Stimulated activated CD4-positive, alpha-beta T cell treated with anti-CD3 and anti-CD28 coated beads, Interleukin-12 subunit alpha, Interleukin-12 subunit beta, amount 100 ng/mL, for 24 hours (primary cell): ENCODE measurements at regions not wholly inside any gene's neighbourhood (a gene's known extent, or its start where the extent isn't known, plus 50 kb on each side); places are given as distances from the start of the nearest gene placed in this dataset.
A peak's percentile ranks its signal among the peaks of the same experiment; 100 is the strongest.
"Not testable (repeated sequence)": the region's sequence is repeated elsewhere in the genome, so short reads cannot be mapped to it uniquely, and the experiment has no call there.

ENCODE experiments used
- DNase-seq, 2 experiments: peaks; one replicate each; pipeline ENCODE4 v3.0.0-alpha.2; 2020; ENCODE audit warnings: low read depth in 2 of 2

DNA sequence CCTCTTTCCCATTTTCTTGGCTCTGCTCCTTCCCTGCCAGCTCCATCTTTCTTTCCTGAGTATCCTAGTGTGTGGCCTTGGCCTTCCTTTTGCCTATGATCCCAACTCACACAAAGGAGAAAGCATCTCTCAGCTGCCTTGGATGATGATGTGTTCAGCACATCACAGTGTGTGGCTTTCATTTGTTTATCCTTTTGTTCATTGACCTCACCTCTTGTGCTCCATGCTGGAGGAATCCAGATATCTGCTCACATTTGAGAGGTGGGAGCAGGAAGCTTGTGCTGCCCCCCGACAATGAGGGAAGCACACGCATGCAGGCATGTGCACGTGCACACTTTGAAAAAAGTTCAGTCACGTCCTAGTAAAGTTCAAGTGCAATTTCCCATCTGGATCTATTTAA, 131.0 kb downstream of the SMIM20 start:
- no peak for DNase-seq

DNA sequence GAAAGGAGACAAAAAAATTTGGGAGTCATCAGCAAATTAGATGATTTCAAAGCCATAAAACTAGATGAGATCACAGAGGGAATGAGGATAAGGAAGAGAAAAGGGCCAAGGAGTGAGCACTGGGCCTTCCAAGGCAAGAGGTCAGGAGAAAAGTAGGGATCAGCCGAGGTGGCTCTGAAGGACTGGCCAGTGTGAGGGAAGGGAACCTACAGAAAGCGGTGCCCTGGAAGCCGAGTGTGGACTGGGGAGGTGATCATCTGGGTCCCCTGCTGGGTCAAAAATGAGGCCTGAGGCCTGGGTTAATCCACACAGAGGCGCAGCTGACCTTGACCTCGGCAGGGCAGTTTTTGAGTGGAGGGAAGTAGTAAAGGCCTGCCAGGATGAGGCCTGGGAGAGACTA, 133.8 kb downstream of the SMIM20 start:
- no peak for DNase-seq

DNA sequence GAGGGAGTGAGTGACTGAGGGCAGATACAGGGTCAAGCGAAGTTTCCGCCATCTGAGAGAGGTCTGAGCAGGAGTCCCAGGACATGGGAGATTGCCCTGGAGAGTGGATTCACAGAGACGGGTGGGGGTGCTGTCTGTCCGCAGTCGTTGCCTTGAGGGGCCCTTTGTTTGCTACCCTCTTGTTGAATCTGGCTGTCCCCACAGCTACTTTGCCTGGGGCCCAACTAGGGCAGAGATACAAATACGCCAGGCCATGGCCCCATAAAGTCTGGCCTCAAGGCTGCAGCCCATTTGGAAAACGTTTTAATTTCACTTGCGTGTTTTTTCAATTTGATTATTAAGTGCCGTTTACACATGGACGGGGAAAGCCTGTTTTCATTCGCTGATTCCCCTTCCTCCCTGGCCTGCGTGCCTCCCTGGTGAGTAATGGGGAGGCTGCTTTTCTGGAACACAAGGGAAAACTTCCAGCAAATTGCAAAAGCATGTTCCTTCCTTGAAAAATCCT, 134.4 kb downstream of the SMIM20 start:
- no peak for DNase-seq

DNA sequence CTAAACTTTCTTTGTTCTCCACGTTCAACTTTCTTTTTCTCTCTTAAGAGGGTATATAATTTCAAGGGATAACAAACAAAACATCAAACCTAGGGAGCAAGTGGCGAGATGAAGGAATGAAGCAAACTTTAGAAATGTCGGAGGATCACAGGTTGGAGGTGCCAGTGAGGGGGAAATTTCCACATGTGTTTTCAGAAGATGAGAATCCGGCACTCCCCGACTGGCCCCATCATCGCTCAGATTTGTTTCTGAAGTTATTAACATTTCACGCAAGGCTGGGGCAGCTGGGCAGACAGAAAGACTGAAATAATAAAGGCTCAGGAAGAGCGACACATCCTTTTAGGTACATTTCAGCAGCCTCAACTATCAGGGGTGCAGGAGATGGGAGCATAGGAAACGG, 134.9 kb downstream of the SMIM20 start:
- DNase-seq: no peak

DNA sequence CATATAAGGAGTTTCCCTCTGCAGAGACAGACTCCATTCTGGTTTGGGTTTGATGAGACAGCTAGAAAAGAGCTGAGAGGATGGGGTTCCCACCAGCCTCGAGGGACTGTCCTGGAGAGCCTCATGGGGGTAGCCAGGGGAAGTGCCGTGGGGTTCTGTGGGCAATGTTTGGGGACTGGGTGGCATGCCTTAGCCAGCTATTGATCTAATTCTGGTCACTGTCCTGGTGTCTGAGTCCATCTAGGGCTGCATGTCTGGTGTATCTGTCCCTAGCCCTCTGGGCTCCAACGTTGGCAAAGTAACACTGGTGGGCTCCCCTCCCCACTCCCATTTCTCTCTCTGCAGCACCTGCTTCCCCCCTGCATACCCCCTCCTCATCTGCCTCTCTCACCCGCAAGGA, 135.4 kb downstream of the SMIM20 start:
- no peak for DNase-seq

DNA sequence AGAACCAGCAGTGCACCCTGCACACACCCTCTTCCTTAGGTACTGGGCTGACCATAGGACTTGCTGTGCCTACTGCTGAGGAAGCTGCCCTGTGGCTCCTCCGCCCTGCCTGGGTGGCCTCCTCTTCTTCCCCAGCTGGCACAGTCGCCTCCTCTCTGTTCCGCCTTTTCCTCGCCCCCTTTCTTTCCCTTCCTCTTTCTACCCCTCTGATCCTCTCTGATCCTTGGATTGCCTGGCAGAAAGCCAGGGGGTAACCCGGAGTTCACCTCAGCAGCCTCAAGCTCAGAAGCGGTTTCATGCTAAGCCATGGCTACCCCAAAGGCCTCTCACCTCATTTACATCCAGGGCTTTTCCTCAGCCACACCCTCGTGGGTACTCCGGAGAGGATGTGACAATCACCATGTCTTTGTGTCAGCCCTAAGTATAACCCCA, 136.2 kb downstream of the SMIM20 start:
- DNase-seq: no peak

DNA sequence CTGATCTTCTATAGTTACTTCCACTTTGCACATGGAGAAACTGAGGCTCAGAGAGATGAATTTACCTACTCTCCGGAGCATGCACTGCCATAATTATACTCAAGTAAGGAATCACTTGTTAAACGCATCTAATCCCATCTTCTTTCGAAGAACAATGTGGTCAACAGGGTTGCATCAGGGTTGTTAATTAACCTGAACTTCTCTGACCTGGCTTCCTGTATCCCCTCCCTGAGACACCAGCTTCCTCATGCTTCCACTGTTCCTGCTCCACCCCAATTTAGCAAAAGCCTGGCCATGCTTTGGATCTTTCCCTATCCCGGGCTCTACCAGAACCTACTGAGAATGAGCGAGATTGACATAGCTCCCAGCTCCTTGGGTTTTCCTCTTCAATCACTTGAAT, 136.7 kb downstream of the SMIM20 start:
- DNase-seq: no peak

DNA sequence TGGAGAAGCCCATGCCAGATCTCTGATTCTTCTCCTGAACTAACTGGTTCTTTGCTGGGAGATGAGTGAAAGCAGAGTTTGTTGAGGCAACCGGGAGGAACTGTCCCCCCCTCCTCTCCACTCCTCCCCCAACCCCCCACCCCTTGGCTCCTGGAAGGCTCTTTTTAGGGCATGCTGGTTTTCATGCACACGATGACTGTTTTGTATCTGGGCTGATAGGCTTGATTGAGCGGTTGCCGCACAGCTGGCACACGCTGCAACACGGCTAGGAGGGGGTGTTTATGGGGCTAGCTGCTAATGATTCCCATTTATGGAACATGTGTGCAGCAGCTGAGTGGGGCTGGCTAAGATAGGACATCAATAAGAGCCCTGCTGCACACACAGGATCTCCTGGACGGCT, 137.2 kb downstream of the SMIM20 start:
- DNase-seq: no peak

DNA sequence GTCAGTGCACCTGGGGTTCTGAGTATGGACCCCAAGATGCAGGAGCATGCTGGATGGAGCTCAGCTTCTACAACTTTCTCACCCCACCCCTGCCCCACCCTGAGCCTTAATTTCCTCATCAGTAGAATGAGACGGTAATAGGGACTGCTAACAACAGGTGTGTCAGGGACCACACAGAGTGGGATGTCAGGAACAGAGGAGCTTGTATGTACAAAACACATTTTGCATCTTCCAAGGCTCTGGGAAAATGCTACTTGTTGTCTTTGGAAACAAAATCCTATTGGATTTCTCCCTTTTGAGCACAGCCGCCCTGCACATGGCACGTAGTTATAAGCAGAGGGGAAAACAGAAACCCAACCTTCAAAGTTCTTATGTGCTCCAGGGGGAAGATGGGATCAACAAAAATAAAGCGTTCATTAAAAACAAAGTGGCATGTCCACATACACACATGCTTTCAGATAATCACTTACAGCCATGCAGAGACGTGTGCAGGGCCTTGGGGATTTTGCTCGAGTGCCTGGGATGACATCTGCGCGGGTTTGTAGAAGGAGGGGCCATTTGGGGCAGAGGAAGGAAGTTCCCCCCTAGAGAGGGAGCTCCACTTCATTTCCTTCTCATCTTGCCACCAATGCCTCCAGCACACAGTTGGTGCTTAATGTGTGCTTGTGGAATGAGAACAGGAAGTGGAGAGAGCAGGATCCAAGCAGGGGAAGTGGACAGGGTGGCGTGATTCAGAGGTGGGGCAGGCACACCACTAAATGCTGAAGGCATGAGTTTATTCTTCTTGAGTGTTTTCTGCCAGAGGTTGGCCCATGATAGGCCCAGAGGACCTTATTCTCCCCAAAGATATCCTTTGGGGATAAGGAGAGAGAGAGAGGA, 138.9 kb downstream of the SMIM20 start:
- DNase-seq: no peak

DNA sequence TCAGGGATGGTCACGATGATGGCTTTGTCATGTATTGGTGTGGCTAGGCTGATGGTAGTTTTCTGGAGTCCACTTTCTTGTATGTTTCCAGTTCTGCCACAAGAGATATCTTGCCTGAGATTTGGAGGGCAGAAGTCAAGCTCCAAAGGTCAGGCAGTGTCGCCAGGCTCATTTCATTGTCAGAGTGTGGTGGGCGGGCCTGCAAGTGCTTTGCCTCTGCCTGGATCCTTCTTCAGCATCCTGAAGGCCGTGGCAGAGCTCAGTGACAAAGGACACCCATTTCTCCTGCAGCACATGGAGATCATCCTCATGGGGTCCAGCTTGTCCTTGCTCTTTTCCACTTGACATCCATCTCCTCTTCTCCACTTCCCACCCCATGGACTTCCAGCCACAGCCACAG, 139.7 kb downstream of the SMIM20 start:
- no peak for DNase-seq

DNA sequence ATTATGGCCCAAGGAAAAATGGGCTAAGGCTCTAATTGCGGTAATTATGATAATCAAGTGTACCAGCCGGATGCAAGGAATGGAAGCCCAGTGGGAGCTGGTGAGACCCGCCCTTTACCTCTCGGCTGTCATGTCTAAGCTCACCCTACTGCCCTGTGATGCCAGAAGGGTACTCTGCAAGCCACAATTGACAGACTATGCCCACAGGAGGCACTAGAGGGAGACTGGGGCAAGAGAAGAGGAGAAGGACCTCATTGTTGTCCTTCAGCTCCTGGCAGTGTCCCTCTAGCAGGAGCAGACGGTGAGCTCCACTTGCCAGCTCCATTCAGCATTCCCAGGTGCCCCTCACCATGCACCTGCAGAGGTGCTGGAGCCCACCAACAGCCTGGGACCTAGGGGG, 141.8 kb downstream of the SMIM20 start:
- DNase-seq: no peak

DNA sequence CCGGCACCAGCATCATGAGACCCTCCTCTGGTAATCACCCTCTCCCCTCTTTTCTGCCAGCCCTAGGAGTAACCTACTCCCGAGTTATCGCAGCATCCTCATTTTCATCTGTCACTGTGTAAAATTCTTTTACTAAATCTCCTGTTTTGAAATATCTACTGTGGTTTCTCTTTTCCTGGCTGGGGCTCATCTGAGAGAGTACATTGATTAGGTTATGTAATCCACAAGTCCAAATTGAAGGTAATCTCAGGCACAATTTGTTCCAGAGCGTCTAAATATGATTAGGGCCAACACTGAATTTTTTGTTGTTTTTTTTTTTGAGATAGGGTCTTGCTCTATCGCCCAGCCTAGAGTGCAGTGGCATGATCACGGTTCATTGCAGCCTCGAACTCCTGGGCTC, 142.4 kb downstream of the SMIM20 start:
- no peak for DNase-seq

DNA sequence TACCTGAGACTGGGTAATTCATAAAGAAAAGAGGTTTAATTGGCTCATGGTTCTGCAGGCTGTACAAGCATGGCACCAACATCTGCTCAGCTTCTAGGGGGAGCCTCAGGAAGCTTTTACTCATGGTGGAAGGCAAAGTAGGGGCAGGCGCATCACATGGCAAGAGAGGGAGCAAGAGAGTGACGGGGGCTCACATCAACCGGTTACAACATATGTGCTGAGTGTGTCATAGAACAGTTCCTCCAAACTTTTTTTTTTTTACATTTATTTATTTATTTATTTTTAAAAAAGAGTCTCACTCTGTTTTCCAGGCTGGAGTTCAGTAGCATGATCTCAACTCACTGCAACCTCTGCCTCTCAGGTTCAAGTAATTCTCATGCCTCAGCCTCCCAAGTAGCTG, 143.8 kb downstream of the SMIM20 start:
- not testable (repeated sequence) for DNase-seq

DNA sequence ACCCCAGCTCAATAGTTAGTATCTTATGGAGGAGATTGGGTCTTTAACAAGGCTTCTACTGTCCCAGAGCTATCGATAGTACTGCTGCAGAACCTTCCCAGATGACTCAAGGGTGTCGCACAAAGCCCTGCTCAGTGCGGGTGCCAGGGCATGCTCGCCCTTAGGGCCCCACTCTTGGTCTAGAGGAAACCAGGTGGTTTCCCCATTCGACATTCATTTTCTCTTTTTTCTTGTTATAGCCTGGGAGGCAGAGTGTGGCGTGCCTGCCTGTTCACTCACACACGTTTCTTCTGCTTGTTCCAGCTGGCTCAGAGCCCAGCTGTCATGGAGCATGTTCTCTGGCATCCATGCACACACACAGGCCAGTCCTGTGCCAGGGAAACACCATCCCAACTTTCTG, 144.5 kb downstream of the SMIM20 start:
- peak in 1 of 2 experiments; percentile 34 for DNase-seq

DNA sequence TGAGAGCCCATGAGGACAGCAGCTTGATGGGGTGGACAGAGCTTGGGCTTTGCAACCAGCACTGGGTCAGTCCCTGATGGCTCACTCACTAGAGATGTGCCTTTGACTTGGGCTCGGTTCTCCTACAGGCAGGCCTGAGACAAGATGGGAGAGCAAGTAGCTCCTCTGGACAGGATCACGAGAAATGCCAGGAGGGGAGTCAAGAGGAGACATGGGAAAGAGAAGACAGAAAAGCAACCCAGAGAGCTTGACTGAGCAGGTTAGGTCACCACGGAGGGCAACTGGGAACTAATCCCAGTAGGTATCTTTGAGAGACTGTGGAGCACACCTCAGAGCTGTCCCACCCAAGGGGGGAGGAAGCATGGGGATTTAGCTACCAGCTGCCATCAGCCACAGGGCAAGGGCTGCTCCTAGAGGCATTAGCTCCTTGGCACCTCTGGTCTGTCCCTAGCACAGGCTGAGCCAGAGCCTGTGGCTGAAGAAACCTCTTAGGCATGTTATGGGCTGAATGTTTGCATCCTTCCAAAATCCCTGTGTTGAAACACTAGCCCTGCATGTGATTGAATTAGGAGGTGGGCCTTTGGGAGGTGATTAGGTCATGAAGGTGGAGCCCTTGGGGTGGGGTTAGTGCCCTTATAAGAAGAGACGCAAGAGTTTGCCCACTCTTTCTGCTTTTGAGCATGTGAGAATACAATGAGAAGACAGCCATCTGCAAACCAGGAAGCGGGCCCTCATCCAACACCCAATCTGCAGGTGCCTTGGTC, 145.6 kb downstream of the SMIM20 start:
- no peak for DNase-seq

DNA sequence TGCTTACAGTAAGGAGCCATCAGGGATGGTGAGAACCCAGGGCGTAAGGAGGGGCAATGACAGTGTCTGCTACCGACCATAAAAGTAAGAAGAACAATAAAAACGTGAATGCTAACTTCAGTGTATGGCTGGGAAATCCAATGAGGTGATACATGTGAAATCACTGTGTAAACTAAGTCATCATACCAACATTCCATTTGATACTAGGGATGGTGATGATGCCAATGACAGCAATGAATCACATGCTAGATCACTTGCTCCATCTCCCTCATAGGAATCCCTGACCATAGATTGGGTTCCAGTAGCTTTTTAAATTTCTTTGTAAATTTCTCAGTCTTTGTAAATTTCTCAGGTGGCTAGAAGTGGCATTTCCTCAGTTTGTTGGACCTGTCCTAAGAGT, 146.3 kb downstream of the SMIM20 start:
- no peak for DNase-seq

DNA sequence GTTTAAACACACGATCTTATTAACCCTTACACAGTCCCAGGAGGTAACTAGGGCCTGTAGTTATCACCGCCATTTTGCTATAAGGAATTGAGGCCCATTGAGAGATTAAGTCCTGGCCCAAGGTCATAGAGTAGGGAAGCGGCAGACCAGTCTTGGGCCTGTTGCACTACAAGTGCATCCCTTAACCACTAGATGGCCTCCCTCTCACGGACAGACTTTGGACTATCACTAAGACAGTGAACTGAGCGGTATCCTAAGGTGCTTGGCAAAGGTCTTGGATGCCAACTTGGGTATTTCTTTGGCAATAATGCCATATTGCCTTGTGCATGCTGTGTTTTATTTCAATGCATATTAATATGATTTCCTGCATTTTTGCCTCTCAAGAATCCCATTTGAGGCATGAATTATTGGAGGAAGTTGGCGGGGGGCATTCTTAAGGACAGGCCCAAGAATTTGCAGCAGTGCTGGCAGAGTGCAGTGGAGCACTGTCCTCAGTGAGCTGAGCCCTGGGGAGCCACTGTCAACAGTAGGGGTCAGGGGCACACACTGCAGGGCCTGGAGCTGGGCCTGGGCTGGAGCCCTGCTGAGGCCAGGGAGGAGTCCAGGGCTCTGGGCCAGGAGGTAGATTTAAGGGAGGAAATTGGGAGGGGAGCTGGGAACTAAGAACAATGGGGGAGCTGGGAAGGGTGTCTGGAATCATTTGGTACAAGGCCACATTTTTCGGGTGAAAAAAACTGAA, 147.4 kb downstream of the SMIM20 start:
- no peak for DNase-seq

DNA sequence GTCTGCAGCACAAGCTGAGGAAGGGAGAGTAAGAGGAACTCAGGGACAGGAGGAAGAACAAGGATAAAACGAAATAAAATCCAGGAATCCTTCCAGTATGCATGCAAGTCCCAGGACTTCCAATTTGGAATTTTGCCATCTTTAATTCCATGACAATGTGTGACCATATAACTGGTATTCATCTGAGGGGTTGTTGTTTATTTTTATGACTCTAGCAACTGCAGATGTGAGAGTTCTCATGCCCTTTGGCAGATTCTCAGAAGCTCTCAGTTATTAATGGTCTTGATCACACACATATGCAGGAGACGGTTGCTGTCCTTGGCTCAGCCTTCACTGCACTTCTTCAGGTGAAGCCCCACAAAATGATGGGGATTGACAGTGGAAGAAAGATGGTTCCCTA, 148.2 kb downstream of the SMIM20 start:
- no peak for DNase-seq

DNA sequence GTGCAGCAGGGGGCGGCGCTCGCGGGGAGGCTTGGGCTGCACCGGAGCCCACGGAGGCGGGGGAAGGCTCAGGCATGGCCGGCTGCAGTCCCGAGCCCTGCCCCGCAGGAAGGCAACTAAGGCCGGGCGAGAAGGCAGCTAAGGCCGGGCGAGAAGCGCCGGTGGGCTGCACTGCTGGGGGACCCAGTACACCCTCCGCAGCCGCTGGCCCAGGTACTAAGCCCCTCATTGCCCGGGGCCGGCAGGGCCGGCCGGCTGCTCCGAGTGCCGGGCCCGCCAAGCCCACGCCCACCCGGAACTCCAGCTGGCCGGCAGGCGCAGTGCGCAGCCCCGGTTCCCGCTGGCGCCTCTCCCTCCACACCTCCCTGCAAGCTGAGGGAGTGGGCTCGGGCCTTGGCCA, 150.0 kb downstream of the SMIM20 start:
- DNase-seq: not testable (repeated sequence)

DNA sequence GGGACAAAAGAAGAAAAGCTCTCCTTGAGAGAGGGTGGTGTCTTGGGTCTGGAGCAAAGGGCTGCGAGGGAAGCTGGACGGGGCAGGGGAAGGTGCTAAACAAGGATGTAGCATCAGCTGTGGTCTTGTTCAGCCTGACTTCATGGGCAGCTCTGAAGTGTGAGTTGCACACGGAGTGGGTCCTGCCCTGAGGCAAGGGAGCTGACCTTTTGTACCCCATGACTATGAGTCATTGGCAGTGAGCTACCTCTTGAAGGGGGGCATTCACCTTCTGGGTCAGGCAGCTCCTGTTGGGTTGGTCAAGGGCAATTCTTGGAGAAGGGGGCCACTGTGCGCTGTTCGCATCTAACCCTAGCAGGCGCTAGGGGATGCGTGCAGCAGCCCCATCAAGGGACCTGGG, 151.8 kb downstream of the SMIM20 start:
- DNase-seq: no peak

DNA sequence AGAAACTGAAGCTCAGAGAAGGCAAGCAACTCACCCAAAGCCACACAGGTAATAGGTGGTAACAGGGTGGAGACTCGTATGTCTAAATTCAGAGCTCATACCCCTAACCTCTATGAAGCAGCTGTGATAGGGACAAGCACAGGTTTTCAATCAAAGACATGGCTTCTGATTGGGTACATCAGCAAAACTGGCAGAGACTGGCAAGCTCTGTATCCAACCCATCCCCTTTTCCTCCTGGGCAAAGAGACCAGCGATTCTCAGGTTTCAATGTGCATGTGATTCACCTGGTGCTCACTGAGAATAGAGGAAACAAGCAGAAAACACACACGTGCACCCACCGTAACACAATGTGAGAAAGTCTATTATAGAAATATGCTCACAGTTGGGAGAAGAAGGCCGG, 153.0 kb downstream of the SMIM20 start:
- no peak for DNase-seq

DNA sequence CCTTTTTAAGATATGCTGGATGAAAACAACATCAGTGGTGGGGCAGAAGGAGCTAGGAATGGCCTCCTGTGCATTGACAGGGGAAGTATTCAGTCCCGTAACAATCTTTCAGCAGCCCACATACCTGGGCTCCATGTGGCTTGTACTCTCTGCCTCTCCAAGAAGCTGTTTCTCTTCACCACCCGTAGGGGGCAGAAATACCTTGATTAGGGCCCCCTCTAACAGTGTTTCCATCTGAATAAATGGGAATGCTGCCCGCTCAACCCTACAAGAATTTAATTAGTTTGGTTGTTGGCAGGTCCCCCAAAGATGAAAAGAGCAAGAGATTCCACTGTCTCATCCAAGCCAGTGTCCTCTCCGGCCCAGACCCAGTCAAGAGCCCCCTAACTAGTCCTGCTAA, 155.2 kb downstream of the SMIM20 start:
- DNase-seq: no peak
